HG02623 (cell line): ENCODE measurements at regions not wholly inside any gene's neighbourhood (a gene's known extent, or its start where the extent isn't known, plus 50 kb on each side); places are given as distances from the start of the nearest gene placed in this dataset.
"Not testable (repeated sequence)": the region's sequence is repeated elsewhere in the genome, so short reads cannot be mapped to it uniquely, and the experiment has no call there.

Experiments
- ATAC-seq: cut with Tn5 transposase; IDR thresholded peaks from one replicate; pipeline ENCODE4 v1.9.1; 2021; ENCODE audit warnings: moderate library complexity; ENCODE audit not compliant: unreplicated experiment

- ATAC-seq = no peak
These were observed 236.4 kb downstream of the TFEC start for GRCh38 chr7:115793958-115794702.

DNA sequence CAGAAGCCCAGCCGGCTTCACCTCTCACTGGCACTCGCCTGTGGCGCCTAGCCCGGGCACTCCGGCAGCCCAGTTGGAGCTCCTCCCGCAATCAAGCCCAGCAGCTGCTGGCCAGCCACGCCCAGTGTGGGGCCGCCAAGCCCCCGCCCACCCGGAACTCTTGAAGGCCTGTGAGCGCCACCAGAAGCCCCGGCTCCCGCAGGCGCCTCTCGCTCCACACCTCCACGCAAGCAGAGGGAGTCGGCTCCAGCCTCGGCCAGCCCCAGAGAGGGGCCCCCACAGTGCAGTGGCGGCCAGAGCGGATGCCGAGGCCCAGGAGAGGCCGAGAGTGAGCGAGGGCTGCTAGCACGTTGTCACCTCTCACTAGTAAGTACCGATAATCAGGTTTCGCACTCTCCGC lies 240.7 kb downstream of the TFEC start:
- ATAC-seq = no peak

- ATAC-seq = not testable (repeated sequence)
These were observed 241.1 kb downstream of the TFEC start for GRCh38 chr7:115789473-115789872.

DNA sequence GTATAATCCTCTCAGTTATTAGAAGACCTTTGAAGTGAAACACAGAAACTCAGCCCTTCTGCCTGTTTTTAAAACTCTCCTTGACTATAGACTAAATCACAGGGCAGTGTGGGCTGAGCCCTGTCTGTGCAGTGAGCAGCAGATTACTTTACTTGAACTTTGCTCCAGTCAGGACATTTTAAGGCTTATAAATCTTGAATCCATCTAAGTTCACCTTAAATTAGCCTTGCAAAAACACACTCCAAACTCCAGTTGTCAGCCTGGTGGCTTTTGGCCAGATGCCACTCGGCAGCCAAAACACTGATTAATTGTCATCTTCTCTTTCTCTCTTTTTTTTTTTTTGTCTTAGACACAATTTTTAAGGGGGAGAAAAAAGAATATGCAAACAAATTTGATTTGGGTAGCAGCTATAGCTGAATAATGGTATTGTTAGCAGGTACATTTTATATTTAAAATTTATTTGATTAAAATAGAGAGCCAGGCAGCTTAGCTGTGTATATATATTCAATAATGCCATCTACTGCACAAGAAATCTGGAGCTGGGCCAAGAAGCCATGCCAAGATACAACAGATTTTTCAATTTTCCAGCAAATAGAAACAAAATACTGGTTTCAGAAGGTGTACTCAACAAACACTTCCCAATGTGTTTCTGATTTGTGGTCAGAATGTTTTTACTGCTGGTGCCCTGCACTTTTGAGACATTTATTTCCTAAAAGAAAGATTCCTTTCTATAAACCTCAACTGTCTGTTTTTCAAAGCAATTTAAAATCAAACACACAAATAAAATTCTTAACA lies 247.7 kb downstream of the TFEC start:
- no peak for ATAC-seq

DNA sequence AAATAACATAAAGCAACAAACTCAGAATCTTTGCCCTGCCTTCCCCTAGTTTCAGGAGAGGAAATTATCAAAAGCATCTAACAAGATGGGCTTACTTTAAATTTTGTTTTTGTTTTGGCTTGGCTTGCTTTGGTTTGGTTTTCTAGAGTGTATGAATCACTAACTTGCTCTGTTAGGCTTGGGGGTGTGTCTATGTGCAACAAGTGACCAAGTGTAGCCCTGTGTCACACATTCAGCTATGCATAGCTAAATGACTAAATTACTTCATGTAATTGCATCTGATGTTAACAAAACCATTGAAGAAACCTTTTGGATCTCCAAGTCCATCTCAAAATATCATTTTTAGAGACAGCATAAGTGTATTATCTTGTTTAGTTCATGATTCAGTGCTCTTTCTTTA lies 251.0 kb downstream of the TFEC start:
- ATAC-seq = no peak

- ATAC-seq = no peak
These were observed 254.6 kb downstream of the TFEC start for GRCh38 chr7:115775981-115776380.

- no peak for ATAC-seq
These were observed 267.2 kb downstream of the TFEC start for GRCh38 chr7:115763347-115763746.

- no peak for ATAC-seq
These were observed 272.5 kb downstream of the TFEC start for GRCh38 chr7:115758025-115758424.

- no peak for ATAC-seq
These were observed 276.3 kb downstream of the TFEC start for GRCh38 chr7:115754226-115754625.

- ATAC-seq = no peak
These were observed 280.6 kb downstream of the TFEC start for GRCh38 chr7:115749924-115750323.

DNA sequence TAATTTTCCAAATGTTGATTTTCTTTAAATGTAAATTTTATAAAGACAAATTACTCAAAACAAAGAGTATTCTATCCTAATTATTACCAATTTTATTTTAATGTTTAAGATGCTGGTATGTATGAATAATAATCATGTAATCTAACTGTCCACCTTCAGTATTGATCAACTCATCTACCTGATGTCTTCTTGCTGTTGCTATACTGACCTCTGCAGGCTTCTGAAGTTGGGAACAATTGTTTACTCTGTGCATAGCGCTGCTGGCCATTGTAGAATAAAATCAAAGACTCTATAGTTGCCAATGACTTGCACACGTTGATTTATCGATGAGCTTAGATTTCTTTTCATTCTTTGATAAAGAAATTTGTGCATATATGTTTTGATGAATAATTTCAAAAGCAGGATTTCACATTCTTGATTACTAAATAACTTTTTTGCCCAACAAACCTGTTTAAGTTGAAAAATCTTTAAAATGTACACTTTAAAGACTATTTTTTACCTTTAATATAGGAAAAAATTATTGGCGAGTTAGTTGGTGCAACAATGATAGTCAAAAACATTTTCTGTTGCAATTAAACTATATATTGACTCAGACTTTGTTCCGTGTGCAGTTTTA lies 282.3 kb downstream of the TFEC start:
- ATAC-seq = no peak

GRCh38 chr7:115747174-115747573 lies 283.4 kb downstream of the TFEC start:
- no peak for ATAC-seq

DNA sequence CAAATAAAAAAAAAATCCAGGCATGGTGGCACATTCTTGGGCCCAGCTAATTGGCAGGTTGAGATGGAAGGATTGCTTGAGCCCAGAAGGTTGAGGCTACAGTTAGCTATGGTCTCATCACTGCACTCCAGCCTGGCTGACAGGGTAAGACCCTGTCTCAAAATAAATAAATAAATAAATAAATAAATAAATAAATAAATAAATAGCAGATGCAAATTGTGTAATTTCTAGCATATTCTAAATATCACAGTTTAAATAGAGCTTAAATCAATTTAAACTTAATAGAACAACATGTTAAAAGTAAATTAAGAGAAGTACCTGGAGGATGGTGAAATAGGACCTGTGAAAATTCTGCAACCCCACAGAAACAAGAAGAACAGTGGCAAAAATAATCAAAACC lies 290.5 kb downstream of the TFEC start:
- ATAC-seq = no peak

DNA sequence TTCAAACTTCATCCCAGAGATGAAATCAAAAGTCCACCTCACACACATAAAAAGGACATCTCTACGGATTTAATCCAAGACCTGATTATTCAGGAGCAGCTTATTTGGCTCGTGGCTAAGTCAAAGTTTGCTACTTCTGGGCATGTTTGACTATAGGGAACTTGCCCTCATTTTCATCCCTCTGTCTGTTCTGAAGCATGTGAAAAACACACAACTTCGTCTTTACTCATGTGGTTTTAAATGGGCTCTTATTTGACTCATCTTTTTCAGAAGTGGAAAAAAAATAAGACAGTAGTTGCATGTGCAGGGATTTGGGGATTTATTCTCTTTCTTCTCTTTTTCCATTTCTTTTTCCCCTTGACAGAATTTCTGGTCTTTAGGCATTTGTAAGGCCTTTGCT lies 295.9 kb downstream of the TFEC start:
- ATAC-seq = no peak

DNA sequence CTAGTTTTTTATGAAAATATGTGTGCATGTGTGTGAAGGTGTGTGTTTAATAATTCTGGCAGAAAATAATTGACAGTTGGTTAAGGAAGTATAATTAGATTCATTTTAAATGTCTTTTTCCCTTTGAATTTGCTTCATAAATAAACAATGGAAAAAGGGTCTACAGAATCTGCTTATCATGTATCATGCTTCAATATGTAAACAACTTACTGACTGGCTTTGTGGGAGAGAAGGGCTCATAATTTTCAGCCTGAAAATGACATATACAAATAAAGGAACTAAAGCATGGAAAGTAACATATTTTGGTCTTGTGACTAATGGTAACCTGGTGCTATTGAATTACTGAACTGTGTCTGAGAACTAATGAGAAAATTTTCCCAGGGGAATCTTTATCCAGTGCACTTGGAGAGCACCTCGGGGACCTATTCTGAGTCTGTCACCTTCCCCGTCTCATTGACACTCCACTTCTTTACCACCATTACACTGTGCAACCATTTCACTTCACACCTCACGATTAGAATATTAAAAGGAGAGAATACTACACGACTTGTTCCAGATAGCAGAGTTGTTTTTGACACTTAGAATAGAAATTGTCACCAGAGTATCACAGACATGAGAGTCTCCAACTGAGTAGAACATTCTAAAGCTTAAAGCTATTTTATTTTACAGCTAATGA lies 298.6 kb downstream of the TFEC start:
- no peak for ATAC-seq

- no peak for ATAC-seq
These were observed 302.0 kb downstream of the TFEC start for GRCh38 chr7:115728518-115728917.

- no peak for ATAC-seq
These were observed 306.0 kb downstream of the TFEC start for GRCh38 chr7:115724400-115725056.

GRCh38 chr7:115722302-115722977 lies 308.1 kb downstream of the TFEC start:
- no peak for ATAC-seq

- no peak for ATAC-seq
These were observed 309.0 kb downstream of the TFEC start for GRCh38 chr7:115721293-115722217.
